HG03457 (cell line): ENCODE measurements at regions not wholly inside any gene's neighbourhood (a gene's known extent, or its start where the extent isn't known, plus 50 kb on each side); places are given as distances from the start of the nearest gene placed in this dataset.

Experiments
- ATAC-seq: cut with Tn5 transposase; IDR thresholded peaks from one replicate; pipeline ENCODE4 v1.9.1; 2021; ENCODE audit warnings: moderate number of reproducible peaks; ENCODE audit not compliant: unreplicated experiment

DNA sequence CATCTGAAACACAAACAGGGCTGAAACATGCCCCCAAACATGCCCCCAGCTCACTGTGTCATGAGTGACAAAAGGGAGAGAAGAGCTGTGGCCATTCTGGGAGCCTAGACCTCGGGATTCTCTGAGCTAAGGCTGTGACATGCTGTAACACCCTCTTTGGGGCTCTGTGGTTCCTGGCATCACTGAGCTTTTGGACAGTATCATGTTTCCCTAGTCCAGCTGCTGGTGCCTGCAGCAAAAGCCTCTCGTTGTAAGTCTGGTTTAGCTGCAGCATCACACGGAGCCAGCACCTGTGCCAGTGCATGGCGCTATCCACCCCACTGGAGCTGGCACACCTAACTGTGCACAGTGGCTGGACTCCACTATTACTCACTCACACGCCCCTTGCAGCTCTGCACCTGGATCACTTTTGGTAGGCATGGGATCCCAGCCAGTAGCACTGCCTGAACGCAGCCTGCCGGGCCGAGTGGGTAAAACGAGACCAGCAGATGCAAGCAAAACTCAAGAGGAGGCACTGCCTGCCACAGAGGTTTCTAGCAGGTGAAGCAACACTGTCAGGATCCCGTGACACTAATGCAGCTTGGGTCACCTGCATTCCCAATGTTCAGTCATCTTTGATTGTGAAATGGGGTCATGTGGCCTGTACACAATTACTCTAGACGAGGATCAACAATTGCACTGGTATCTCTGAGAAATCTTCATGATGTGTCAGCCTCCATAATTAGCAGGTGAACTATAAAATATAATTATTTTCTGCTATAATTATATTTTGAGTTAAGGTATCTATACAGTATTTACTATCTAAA, 547.2 kb downstream of the ZNF804A start:
- no peak for ATAC-seq

DNA sequence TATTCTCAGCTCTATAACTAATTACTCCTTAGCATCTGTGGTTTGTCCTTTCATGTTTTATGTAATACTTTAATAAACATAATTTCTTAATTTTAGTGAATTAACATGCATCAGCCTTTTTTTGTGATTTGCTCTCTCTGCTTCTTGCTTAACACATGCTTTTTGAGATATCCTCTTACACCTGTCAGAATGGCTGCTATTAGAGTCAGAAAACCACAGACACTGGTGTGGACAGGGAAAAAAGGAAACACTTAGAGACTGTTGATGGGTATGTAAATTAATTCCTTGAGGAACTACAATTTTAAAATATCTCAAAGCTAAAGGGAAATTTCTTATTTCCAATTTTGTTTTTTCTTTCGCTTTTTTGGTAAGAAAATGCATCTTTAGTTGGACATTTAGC, 549.0 kb downstream of the ZNF804A start:
- ATAC-seq, result no peak

DNA sequence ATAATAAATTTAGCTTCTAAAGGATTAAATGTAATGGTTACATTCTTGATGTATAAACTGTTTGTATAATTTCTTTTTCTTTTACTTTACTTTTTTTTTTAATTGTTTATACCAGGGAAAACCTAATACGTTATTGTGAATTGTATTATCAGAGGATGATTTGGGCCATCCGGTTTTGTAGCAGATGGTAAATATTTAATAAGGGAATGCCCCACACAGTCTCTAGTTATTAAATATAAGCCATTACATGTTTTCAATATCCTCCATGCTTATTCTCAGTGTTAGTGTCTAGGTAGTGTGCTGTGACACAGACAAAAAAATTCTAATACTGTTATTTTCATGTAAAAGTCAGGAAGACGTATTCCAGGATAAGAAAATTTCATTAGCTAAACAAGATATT, 553.9 kb downstream of the ZNF804A start:
- no peak for ATAC-seq

DNA sequence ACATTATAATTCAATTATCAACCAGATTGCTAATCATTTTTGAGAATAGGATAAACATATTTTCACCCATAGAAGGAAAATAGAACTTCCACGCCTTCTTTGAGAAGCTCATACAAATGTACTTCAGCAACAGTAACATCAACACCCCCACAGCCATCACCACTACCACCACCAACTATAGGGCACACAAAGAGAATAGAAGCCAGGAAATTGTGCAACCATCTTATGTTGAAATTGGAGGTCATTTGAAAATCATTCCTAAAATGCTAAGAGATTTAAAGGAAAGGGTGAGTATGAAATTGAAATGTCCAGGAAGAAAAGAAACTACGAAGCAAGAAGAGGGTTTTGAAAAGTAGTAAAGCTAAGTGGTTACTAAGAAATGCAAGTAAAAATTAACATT, 563.4 kb downstream of the ZNF804A start:
- ATAC-seq, result no peak

DNA sequence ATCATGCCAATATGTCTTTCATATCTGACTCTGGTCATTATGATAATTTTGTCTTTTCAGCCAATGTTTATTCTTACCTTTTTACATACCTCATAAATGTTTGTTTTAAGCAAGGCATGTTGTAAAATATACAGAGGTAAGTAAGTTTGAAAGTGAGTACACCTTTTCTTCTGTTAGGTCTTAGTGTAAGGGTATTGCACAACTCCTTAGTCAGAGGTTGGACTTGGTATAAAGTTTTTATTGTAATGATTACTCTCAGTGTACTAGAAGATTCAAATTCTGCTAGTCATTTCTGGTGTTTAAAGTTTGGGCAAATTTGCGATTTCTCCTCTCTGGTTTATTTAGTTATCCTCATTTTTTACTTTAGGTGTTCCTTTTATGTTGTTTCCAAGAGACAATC, 564.3 kb upstream of the FSIP2 start:
- no peak for ATAC-seq

DNA sequence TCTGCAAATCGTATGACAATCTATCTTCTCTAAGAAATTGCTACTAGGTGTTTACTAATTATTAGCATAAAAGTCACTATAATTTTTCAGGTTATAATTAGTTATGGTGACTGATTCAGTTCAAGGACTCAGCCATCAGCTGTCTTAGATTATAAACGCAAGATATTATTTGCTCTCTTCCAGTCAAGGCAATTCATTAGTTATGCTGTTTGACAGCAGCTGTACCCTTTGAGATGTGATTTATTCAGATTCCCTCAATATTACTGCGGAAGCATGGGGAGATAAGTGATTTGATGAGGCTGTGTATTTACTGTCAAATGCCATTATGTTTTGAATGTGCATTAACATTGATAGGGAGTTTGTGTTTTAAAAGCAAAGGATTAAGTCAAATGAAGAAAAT, 558.9 kb upstream of the FSIP2 start:
- no peak for ATAC-seq

DNA sequence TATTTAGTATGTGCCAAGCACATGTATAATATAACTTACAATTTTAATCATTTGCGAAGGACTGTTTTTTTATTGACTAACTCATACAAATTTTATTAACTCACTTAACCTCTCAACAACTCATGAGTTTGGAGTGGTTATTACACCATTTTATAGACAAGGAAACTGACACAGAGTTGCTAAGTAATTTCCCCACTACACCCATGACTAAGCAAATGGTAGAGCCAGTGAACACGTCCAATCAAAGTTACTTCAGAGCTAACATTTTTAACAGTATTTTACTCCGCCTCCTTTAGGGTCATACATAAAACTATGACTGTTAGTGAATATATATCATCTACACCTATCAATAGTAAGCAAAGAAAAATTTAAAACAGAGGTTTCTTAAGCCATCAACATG, 556.7 kb upstream of the FSIP2 start:
- no peak for ATAC-seq

DNA sequence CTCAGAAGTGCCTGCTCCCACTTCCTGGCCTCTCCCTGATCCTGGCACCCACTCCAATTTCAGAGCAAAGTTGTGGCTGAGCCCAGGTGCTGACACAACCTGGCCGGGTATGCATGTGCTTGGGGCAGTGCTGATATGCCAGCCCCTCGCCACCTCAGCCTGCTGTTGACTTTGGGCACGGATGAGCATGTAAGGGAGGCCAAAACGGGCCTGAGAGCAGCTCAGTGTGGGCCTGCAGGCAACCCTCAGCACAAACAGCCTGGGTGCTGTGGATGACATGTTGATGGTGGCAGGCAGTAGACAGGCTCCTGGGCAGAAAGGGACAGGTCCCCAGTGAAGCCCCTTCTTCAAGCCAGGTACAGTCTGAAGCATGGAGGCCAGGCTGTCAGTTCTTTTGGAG, 553.6 kb upstream of the FSIP2 start:
- no peak for ATAC-seq

DNA sequence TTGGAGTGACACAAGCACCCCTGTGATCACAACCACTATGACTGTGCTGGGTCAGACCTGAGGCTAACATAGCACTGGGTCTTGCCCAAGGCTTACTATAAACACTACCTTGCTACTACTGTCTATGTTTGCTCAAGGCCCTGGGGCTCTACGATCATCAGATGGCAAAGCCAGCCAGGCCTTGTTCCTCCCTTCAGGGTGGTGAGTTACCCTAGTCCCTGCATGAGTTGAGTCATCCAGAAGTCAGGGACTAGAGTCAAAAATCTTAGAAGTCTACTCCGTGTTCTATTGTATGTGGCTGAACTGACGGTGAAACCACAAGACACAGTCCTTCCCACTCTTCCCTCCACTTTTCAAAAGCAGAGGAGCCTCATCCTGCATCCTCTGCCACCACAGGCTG, 551.2 kb upstream of the FSIP2 start:
- no peak for ATAC-seq

DNA sequence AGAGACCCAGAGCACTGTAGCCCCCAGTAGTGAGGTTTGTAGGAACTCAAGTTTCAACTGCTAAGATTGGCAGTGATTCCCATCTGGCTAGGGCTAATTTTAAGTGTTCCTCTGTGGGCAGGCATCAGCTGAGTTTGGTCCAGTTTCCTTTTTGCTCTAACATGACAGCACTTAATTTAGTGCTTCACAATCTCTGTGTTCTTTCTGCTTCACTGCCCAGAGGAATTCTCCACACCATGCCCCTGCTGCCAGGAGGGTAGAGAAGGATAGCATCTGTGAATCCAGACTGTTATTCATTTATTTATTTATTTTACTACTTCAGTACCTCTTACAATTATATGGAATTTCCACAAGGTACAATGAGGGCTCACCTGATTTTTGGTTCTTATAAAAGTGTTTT, 549.9 kb upstream of the FSIP2 start:
- ATAC-seq, result no peak

DNA sequence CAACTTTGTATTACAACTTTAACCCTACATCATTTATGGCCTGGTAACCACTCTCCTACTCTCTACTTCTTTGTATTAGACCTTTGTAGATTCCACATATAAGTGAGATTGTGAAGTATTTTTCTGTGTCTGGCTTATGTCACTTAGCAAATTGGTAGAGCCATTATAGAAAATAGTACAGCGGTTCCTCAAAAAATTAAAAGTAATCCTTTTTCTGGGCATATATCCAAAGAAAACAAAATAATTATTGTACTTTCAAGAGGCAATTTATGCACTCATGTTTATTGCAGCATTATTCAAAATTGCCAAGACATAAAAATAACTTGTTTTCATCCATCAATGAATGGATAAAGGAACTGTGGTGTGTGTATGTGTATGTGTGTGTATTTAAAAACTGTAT, 537.5 kb upstream of the FSIP2 start:
- no peak for ATAC-seq

DNA sequence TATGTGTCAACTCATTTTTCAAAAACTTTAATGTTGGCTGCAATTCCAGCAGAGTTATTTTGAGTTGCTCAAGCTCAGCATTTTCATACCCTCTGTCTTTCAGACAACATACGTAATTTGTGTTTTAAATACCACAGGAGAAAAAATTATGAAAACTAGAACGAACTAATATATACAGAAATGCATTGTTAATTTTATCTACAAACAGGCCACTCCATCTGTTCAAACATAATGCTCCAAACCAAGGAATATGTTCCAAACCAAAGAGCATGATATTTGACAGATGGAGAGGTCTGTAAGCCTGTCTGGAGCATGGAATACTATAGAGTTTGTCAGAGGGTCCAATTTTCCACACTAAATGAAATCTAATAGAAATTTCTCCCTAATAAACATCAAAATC, 536.2 kb upstream of the FSIP2 start:
- no peak for ATAC-seq

DNA sequence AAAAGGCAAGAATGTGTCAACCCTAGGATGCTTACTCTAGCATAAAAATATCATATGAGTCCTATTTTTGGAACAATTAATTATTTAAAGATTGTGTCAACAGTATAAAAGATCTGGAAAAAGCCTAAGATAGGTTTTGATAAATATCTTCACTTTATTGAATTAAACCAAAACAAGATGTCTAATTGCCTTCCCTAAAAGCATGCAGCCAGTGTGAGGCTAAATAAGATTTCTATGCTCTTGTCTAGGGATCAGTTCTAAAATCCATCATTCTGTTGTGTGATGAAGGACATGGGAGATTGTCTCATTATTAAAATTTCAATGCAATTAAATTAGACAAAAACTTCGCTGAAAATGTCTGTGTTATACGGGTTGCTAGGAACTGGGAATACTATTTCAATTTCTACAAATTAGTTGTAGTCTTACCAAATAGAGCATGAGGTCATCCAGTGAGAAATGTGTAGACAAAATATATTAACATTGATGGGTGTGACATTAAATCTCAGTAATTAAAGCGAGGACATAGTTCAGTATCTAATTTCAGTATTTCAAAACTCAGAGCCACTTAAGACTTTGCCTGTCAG, 535.6 kb upstream of the FSIP2 start:
- no peak for ATAC-seq

DNA sequence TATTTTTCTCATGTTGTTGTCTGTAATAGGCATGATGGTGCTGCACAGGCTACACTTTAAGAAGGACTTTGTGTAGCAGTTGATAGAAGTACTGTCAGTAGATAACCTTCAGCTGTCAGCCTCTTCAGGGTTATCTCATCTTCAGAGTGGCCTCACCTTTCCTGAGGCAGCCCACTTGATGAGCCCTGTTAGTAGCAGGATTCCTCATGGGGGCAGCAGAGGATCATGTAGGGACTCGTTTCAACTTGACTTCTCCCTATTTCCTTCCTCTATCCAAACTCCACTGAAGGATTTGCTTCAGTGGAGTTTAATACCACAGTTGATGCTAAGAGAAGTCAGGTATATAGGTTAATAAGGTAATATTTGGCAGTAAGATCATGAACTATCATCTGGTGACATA, 530.3 kb upstream of the FSIP2 start:
- no peak for ATAC-seq

DNA sequence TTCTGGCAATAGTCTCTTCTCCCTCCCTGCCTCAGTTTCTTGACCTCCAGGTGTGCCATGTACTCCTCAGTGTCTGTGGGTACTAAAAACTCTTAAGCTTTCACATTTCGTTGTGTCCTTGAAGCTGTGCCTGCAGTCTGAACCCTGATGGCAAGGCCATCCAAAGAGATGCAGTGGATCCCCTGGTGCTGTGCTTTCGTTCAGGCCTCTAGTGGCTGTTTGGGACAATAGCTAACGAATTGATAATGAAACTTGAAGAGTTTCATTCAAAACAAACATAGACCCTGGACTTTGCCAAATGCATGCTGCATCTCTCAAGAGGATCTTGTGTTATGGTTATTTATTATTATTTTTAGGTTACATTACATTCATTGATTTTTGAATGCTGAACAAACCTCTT, 523.1 kb upstream of the FSIP2 start:
- ATAC-seq, result no peak

DNA sequence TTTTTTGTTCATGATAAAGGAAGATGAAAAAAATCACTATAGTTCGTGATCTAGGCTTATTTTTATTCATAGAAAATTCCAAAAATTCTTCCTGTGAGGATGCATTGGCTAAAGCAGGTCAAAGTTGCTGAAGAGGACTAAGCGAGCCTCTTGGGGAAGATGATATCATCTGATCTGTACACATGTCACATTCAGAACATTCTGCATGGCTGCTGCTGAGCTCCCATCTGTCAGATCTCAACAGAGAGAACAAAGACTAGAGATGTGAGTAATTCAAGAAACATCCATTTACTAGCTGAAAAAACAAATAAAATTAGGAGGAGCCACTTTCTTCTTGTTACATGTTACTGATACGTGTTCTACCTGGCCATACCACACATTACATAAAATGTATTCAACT, 518.6 kb upstream of the FSIP2 start:
- ATAC-seq, result no peak

DNA sequence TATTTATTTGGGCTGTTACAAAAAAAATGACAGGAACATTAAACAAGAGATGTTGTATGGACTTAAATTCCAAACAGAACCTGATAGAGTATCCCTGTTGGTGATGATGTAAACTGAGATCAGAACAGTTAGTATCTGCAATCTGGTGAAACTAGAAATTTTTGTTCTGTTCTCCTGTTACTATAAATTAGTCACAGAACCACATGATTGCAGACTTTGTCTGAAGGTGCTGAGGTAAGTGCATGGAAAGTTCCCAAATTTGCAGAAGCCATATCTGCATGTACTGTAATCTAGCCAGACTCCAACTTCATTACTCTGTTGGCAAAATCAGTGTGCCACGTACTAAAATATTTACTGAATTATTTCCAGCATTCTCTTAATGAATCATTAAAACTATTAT, 516.3 kb upstream of the FSIP2 start:
- ATAC-seq, result no peak

DNA sequence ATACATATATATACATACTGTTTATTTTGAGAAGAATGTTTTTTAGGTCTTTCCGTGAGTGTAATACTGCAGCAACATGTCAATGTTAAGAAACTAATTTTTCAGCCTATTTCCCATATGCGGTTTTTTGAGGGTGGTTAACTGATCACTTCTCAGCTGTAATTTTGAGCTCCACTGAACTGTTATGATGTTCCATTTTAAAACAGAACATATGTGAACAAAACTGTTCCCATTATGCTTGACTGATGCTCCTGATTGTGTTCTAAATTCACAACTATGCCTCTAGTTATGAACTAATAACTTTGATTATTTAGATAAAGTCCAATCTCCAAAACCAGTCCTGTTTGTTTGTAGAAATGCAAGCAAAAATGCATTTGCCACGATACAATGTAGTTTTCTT, 511.2 kb upstream of the FSIP2 start:
- ATAC-seq, result no peak

DNA sequence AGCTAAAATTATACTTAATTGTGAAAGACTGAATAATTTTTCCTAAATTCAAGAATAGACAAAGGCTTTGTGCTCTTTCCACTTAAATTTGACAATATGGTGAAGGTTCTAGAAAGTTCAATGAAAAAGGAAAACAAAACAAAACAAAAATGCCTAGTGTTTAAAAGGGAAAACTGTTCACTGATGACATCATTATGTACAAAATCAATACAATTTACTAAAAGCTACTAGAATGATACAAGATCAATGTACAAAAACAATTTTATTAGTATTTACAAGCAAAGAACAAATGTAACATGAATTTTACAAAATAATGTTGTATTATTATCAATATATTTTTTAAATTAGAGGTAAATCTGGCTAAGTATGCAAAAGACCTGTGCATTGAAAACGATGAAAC, 499.1 kb upstream of the FSIP2 start:
- ATAC-seq, result no peak

DNA sequence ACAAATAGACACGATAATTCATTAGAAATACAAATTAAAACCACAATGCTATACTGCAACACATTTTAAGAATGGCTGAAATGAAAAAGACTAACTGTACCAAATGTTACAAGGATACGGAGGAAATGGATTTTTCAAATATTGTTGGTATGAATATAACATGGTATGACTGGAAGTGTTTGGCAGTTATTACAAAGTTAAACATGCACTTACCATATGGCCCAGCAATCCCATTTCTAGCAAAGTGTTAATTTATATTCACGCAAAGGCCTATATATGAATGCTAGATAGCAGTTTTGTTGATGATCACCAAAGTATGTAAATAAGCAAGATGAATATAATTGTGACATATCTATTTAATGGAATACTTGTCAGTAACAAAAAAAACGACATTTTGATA, 497.8 kb upstream of the FSIP2 start:
- no peak for ATAC-seq

DNA sequence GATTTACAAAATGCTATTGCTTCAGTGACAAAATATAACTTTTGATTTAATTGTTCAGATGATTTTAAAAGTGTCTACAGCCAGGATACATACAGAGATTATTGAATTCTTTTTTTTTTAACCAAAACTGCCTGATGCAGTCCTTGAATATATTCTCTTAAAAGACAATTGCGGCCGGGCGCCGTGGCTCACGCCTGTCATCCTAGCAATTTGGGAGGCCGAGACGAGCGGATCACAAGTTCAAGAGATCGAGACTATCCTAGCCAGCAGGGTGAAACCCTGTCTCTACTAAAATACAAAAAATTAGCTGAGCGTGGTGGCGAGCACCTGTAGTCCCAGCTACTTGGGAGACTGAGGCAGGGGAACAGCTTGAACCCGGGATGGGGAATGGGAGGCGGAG, 497.0 kb upstream of the FSIP2 start:
- ATAC-seq, result no peak

DNA sequence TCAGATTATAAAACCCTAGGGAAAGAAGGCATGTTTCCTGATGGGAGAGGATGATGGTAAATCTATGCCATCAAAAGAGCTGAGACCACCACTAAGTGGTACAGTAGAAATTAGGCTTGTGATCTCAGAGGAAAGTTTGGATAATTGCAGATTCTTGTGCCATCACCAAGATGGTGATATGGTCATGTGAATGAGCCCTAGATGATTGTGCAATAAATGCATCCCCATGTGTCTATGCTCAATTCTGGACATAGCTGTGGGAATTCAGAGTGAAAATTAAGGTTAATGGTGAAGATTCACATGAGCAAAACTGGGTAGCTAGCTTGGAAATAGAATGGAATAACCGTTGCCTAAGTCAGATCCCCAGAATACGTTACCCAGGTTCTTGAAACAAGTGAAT, 496.1 kb upstream of the FSIP2 start:
- ATAC-seq, result no peak

DNA sequence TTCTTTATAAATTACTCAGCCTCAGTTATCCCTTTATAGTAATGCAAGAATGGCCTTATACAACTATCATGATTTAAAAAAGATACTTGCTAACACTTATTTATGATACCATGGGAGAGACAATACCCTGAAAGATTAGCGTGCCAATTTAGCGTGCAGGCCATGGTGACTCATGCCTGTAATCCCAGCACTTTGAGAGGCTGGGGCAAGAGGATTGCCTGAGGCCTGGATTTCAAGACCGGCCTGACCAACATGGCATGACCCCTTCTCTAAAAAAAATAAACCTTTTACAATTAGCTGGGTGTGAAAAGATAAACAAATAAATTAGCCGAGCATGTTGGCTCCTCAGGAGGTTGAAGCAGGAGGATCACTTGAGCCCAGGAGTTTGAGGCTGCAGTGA, 493.4 kb upstream of the FSIP2 start:
- ATAC-seq, result no peak
